GM10248 (cell line): ENCODE measurements at regions not wholly inside any gene's neighbourhood (a gene's known extent, or its start where the extent isn't known, plus 50 kb on each side); places are given as distances from the start of the nearest gene placed in this dataset.

Experiments used
- CTCF ChIA-PET: fragments of 300-600 bp; sonication (Branson Sonifier 250); formaldehyde crosslinking; extraction: SDS; loops from one replicate; lab custom pipeline; 2021; ENCODE audit warnings: antibody characterized with exemption; lab: Yijun Ruan, JAX
- POLR2A ChIA-PET: fragments of 350-650 bp; sonication (Branson Sonifier 250); formaldehyde crosslinking; extraction: SDS; loops from one replicate; lab custom pipeline; 2020; ENCODE audit warnings: antibody characterized with exemption; lab: Yijun Ruan, JAX
- DNase-seq: peaks from one replicate; pipeline ENCODE4 v3.0.0; 2012; ENCODE audit errors: extremely low spot score
- TF ChIP-seq, protein P1 (sequence below): IDR thresholded peaks from 2 replicates; pipeline ENCODE4 v1.5.1; 2012; ENCODE audit warnings: mild to moderate bottlenecking, low read depth; ENCODE audit errors: extremely low read depth, missing control alignments, control extremely low read depth

DNA sequence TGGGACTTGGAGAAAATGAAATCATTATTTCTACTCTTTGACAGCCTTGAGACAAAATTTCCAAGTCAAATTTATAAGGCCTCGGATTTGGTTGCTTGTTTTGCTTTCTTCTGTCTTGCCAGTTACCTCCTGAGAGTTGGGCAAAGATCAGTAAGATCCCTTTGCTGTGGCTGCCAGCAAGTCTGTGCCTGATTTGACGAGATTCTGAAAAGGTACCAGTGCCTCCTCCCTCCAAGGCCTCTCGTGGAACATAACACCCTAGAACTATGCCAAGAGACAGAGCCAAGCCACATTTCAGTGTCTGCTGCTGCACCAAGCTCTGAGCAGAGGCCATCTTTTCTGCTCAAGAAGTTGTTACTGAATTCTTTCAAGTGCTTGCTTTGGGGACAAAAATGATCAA is 61.0 kb downstream of the GTPBP8 start:
- ChIA-PET POLR2A (no interaction called here), CTCF (interaction anchor here (1.3 to 1.9 kb wide), 4 partner anchors 14 to 237 kb away, joined by 3 to 25 read pairs (median 4); no protein-coding TSS in a partner anchor)
- DNase-seq: no peak
- TF ChIP-seq, protein P1, sequence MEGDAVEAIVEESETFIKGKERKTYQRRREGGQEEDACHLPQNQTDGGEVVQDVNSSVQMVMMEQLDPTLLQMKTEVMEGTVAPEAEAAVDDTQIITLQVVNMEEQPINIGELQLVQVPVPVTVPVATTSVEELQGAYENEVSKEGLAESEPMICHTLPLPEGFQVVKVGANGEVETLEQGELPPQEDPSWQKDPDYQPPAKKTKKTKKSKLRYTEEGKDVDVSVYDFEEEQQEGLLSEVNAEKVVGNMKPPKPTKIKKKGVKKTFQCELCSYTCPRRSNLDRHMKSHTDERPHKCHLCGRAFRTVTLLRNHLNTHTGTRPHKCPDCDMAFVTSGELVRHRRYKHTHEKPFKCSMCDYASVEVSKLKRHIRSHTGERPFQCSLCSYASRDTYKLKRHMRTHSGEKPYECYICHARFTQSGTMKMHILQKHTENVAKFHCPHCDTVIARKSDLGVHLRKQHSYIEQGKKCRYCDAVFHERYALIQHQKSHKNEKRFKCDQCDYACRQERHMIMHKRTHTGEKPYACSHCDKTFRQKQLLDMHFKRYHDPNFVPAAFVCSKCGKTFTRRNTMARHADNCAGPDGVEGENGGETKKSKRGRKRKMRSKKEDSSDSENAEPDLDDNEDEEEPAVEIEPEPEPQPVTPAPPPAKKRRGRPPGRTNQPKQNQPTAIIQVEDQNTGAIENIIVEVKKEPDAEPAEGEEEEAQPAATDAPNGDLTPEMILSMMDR: no peak

DNA sequence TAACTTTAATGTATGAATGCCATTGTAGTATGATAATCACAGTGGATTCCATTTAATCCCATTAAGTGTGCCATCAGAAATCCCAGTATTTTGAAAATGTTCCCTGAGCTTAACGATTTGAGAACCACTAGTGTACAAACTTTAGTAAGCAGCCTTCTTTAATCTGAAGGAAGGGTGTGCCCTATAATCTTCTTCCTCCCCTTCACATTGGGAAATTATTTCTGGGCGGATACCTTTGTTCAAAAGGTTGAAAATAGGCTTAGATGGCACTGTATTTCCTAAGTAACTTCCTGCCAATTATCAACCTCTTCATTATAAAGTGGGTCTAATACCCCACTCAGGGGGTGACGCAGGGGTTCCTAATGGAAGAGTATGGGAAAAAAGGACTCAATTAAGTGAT is 62.4 kb downstream of the GTPBP8 start:
- TF ChIP-seq, protein P1: no peak
- ChIA-PET CTCF (interaction anchor here (1.3 to 2.0 kb wide), 5 partner anchors 10 to 236 kb away, joined by 3 to 25 read pairs (median 4); no protein-coding TSS in a partner anchor), POLR2A (no interaction called here)
- DNase-seq: no peak

DNA sequence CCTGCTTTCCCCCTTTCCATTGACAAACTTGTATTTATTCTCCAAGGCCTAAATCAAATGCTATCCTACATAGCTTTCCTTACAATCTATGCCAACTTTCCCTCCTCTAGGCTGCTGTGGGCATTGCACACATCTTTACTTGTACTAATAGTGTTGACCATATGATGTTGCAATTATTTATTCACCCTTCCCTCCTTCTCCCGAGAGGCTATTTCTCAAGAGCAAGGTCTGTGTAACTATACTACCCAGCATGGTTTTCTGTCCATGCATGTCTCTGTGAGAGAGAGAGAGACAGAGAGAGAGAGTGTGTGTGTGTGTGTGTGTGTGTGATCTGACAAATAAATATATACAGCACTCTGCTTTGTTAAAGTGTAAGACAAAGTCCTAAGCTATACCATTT is 63.8 kb downstream of the GTPBP8 start:
- no peak for DNase-seq
- POLR2A ChIA-PET: no interaction called here
- TF ChIP-seq, protein P1: no peak
- CTCF ChIA-PET: interaction anchor here (1.1 to 3.5 kb wide), 4 partner anchors 11 to 233 kb away, joined by 3 to 25 read pairs (median 6); no protein-coding TSS in a partner anchor

DNA sequence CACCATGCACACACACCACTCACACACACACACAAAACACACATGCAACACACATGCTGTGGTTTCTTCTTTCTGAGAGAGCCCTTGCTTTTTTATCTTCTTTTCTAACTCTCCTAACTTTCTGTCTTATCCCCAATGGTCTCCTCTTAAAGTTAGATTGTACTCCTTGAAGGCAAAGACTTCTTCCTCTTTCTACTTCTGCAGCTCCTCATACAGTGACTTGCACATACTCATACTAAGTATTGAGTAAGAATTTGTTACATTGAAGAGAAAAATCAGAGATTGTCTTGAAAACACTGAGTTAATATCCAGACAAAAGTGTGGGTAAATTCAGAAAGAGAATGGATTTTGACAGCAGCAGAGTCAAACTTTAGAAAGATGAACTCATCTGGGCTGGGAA is 64.4 kb downstream of the GTPBP8 start:
- DNase-seq: no peak
- TF ChIP-seq, protein P1: no peak
- ChIA-PET CTCF (interaction anchor here (1.1 to 3.5 kb wide), 3 partner anchors 14 to 233 kb away, joined by 3 to 25 read pairs (median 4); no protein-coding TSS in a partner anchor), POLR2A (no interaction called here)

- TF ChIP-seq, protein P1: no peak
- CTCF ChIA-PET: interaction anchor here (1.0 to 3.5 kb wide), 3 partner anchors 232 to 522 kb away, joined by 3 to 25 read pairs (median 3); no protein-coding TSS in a partner anchor
- POLR2A ChIA-PET: no interaction called here
- no peak for DNase-seq
These were observed 65.2 kb downstream of the GTPBP8 start for GRCh38 chr3:113055961-113056360.

DNA sequence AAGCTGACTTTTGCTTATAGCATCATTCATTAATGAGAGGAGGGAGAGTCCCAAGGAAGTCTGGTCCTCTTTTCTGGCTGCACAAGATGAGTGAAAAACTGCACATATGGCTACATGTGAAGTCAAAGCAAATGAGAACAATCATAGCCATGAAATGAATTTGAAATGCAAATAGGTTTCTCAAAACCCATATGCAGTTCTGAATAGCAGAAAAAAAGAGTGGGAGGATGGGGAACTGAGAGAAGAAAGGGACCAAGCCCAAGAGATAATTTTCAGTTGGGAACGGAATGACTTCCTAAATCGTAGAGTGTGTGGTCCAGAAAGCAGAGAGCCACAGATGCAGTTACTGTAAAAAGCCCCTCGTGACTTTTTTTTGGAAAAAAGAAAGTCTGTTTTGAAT is 66.3 kb downstream of the GTPBP8 start:
- TF ChIP-seq, protein P1: no peak
- CTCF ChIA-PET: interaction anchor here (1.0 to 3.5 kb wide), 6 partner anchors 13 to 520 kb away, joined by 3 to 25 read pairs (median 9); no protein-coding TSS in a partner anchor
- POLR2A ChIA-PET: no interaction called here
- DNase-seq: peak; percentile 39
